ENCODE measurements at regions not wholly inside any gene's neighbourhood (a gene's known extent, or its start where the extent isn't known, plus 50 kb on each side); places are given as distances from the start of the nearest gene placed in this dataset.

GRCh38 chr17:33373273-33373672 is 80.2 kb upstream of the ASIC2 start:
- CTCF ChIA-PET (ENCODE audit: low intra/inter-chr PET ratio, low total read pairs), result no interaction called here
- TF ChIP-seq KDM5A (IDR thresholded peaks at IDR 0.05; ENCODE audit: borderline replicate concordance, low read length) (no peak), BCL6 (CRISPR knock-in tag; IDR thresholded peaks at IDR 0.05) (peak; percentile 58; the same call in 1 of the 2 replicates), HNF1A (IDR thresholded peaks at IDR 0.05; ENCODE audit: low read depth) (no peak), HNF1A (CRISPR knock-in tag; IDR thresholded peaks at IDR 0.05; ENCODE audit: borderline replicate concordance) (peak; percentile 20; the same call in 1 of the 2 replicates), PRDM15 (CRISPR knock-in tag; IDR thresholded peaks at IDR 0.05) (no peak), ARID5B (CRISPR knock-in tag; IDR thresholded peaks at IDR 0.05) (0 out of 2 replicates have a peak, but pooled peaks have one; percentile 15), ZNF253 (CRISPR knock-in tag; IDR thresholded peaks at IDR 0.05; ENCODE audit: borderline replicate concordance) (no peak), ZKSCAN5 (CRISPR knock-in tag; IDR thresholded peaks at IDR 0.05) (no peak), HNF1B (CRISPR knock-in tag; IDR thresholded peaks at IDR 0.05) (peak; percentile 20; the same call in 1 of the 2 replicates), ZNF383 (CRISPR knock-in tag; IDR thresholded peaks at IDR 0.05; ENCODE audit: borderline replicate concordance) (no peak)

More at GRCh38 chr17:33373273-33373672, 80.2 kb upstream of the ASIC2 start:
- Histone ChIP-seq H3K79me2 (ENCODE audit: insufficient read depth, low read length) (no peaks in the 10 kb centered on the region), H3K4me2 (ENCODE audit: low read depth, low read length) (peak overlapping the region; percentile 15; the same call in 1 of the 2 replicates), H3K4me3 (replicated peaks in 1 of 3; ENCODE audit: insufficient read depth in 1 of 3, low read depth in 2 of 3, low read length in 3 of 3) (no peak overlapping the region), H3K27ac (ENCODE audit: extremely low read length, insufficient read depth, low read length) (no peak overlapping the region), H3K9ac (ENCODE audit: insufficient read depth, low read depth, low read length) (no peak overlapping the region), H2AFZ (ENCODE audit: low read length) (no peak overlapping the region), H3K27me3 (ENCODE audit: control insufficient read depth in 1 of 2, insufficient read depth in 2 of 2, low read length in 2 of 2) (no peaks in the 10 kb centered on the region), H4K20me1 (ENCODE audit: insufficient read depth, low read length) (no peaks in the 10 kb centered on the region), H3K36me3 (replicated peaks in 1 of 2; ENCODE audit: control insufficient read depth in 1 of 2, insufficient read depth in 2 of 2, low read length in 2 of 2) (no peaks in the 10 kb centered on the region), H3K4me1 (ENCODE audit: insufficient read depth, low read length) (peaks cover 36% of the 10 kb centered on the region), H3K9me3 (ENCODE audit: low read length) (no peaks in the 10 kb centered on the region)
- FAIRE-seq (no peak), ATAC-seq (peak; percentile 75), DNase-seq (ENCODE audit: low spot score) (no peak)
- POLR2A ChIA-PET, result no interaction called here
- in situ Hi-C loops (cut with HindIII; ENCODE audit: extremely low pct_ligation_motif_present, low pct_unique_long_range_greater_than_20kb) (no loop called here), intact Hi-C loops (cut with micrococcal nuclease; ENCODE audit: unreplicated experiment) (no loop called here)
- BruUV-seq (replicated peaks), result no TSS peak
- WGBS (ENCODE audit: low lambda C conversion rate), result 0% methylated on average over 1 of the region's 1 CpG

All from HepG2 (cell line).